ENCODE measurements at regions not wholly inside any gene's neighbourhood (a gene's known extent, or its start where the extent isn't known, plus 50 kb on each side); places are given as distances from the start of the nearest gene placed in this dataset.

DNA sequence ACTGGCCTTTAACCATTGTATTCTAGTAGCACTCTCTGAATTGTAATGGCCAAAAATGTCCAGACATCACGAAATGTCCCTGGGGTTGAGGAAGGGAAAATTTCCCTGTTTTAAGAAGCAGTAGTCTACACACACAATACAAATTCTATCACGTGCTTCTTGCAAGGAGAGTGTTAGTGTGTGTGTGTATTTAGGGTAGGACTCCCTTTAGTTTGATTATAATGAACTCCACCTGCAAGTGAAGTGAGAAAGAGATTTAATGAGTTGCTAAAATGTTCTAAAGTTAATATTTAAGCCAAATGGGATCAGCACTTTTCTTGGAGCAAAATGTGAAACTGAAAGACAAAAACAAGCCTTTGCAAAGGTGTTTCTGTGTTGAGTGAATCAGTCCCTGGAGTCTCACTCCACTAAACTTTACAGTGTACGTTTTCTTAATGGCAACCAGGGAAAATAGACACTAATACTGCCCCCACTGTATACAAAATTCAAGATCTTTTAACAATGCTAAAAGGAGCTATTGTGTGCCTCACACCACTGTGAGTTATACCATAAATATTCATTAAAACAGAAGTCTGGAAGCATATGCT, 590.3 kb upstream of the TENM4 start:
- Histone ChIP-seq H3K27me3 (no peaks in the 10 kb centered on the region), H3K9me3 (replicated peaks in 1 of 3) (no peaks in the 10 kb centered on the region), H3K36me3 (replicated peaks in 1 of 2) (no peaks in the 10 kb centered on the region), H3K4me3 (no peak overlapping the region), H3K27ac (no peak overlapping the region), H3K4me1 (replicated peaks in 1 of 2) (no peaks in the 10 kb centered on the region)
- WGBS, 4 donors: 69 to 78% (median 72%) methylated on average over 3 of the region's 3 CpGs
- DNase-seq: no peak
- intact Hi-C loops (cut with DNase I): no loop called here
- TF ChIP-seq, protein P1, sequence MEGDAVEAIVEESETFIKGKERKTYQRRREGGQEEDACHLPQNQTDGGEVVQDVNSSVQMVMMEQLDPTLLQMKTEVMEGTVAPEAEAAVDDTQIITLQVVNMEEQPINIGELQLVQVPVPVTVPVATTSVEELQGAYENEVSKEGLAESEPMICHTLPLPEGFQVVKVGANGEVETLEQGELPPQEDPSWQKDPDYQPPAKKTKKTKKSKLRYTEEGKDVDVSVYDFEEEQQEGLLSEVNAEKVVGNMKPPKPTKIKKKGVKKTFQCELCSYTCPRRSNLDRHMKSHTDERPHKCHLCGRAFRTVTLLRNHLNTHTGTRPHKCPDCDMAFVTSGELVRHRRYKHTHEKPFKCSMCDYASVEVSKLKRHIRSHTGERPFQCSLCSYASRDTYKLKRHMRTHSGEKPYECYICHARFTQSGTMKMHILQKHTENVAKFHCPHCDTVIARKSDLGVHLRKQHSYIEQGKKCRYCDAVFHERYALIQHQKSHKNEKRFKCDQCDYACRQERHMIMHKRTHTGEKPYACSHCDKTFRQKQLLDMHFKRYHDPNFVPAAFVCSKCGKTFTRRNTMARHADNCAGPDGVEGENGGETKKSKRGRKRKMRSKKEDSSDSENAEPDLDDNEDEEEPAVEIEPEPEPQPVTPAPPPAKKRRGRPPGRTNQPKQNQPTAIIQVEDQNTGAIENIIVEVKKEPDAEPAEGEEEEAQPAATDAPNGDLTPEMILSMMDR (IDR thresholded peaks at IDR 0.05): no peak
- TF ChIP-seq POLR2A (IDR thresholded peaks at IDR 0.05): no peak

- H3K9me3 ChIP-seq (replicated peaks in 1 of 3): no peaks in the 10 kb centered on the region
- TF ChIP-seq POLR2A (IDR thresholded peaks at IDR 0.05): no peak
- TF ChIP-seq, protein P1 (IDR thresholded peaks at IDR 0.05): no peak
- no peak overlapping the region for H3K27ac ChIP-seq
- WGBS, 4 donors: 55 to 77% (median 67%) methylated on average over 3 of the region's 3 CpGs
- H3K27me3 ChIP-seq: no peaks in the 10 kb centered on the region
- intact Hi-C loops (cut with DNase I): no loop called here
- no peak for DNase-seq
- H3K4me1 ChIP-seq (replicated peaks in 1 of 2): no peaks in the 10 kb centered on the region
- no peaks in the 10 kb centered on the region for H3K36me3 ChIP-seq (replicated peaks in 1 of 2)
- H3K4me3 ChIP-seq: no peak overlapping the region
Observed at GRCh38 chr11:80028998-80029397, 588.2 kb upstream of the TENM4 start.

DNA sequence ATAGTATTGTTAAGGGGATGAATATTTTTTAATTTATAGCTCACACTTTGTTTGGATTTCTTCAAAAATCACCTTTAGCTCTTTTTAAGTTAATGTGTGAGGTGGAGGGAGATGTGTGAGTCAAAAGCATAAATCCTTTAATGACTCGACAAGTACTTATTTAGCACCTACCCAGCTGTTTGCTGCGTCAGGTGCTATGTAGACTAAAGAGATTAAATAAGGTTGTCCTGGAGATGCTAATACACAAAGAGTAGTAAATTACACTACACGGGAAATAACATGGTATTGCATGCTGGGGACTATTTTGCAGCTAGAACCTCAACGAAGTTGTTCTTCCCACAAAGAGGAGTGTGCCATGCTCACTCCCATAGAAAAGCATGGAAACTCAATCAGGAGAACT, 583.3 kb upstream of the TENM4 start:
- DNase-seq: no peak
- Histone ChIP-seq H3K36me3 (replicated peaks in 1 of 2) (no peaks in the 10 kb centered on the region), H3K27me3 (no peaks in the 10 kb centered on the region), H3K9me3 (replicated peaks in 1 of 3) (no peaks in the 10 kb centered on the region), H3K27ac (no peak overlapping the region), H3K4me1 (replicated peaks in 1 of 2) (no peaks in the 10 kb centered on the region), H3K4me3 (no peak overlapping the region)
- no peak for TF ChIP-seq POLR2A (IDR thresholded peaks at IDR 0.05)
- TF ChIP-seq, protein P1 (IDR thresholded peaks at IDR 0.05): no peak
- intact Hi-C loops (cut with DNase I): no loop called here
- 82 to 88% (median 84%) methylated on average over 4 of the region's 4 CpGs for WGBS, 4 donors

DNA sequence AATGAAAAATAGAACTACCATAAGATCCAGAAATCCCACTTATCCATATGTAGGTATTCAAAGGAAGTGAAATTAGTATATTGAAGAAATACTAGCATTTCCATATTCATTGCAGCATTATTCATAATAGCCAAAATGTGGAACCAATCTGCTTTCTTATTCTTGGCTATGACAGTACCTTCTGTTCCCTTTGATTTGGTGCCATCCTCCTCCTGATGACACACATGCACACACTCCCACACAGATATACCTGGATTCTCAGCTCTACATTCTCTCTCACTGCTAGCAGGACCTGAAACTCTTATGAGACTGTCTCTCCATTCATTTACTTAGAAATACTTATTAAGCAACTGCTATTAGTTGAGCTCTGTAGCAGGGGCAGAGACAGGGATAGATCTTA, 582.6 kb upstream of the TENM4 start:
- no peaks in the 10 kb centered on the region for H3K9me3 ChIP-seq (replicated peaks in 1 of 3)
- H3K4me3 ChIP-seq: no peak overlapping the region
- H3K4me1 ChIP-seq (replicated peaks in 1 of 2): no peaks in the 10 kb centered on the region
- intact Hi-C loops (cut with DNase I): no loop called here
- TF ChIP-seq, protein P1 (IDR thresholded peaks at IDR 0.05): no peak
- no peak for TF ChIP-seq POLR2A (IDR thresholded peaks at IDR 0.05)
- DNase-seq: no peak
- H3K27ac ChIP-seq: no peak overlapping the region
- H3K36me3 ChIP-seq (replicated peaks in 1 of 2): no peaks in the 10 kb centered on the region
- H3K27me3 ChIP-seq: no peaks in the 10 kb centered on the region

Measured in adrenal gland (tissue), 9 donors.